ENCODE measurements at regions not wholly inside any gene's neighbourhood (a gene's known extent, or its start where the extent isn't known, plus 50 kb on each side); places are given as distances from the start of the nearest gene placed in this dataset.

DNA sequence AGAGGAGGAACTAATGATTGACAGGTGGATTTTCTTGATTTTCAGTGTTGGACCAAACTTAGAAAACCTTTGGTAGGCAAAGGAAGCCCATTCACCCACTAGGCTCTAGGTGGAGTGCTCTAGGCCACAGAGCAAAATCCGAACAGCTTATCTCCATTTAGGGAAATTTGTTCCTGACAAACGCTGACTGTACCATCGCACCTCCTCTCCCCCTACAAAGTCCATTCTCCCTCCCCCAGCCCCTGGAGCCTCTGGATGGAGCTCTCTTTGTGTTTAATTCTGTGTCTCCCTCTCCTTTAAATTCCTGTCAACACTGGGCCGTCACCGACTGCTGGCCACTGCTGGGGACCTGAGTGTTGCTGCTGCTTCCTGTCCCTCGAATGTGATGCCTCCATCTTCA is 350.1 kb upstream of the IRX2 start:
- DNase-seq (ENCODE audit: extremely low spot score), result no peak
- ChIA-PET POLR2A (no interaction called here), CTCF (no interaction called here)
- no peak for TF ChIP-seq BHLHE40 (IDR thresholded peaks at IDR 0.05; ENCODE audit: borderline replicate concordance)
- TF ChIP-seq L3MBTL2 (conservative IDR thresholded peaks at IDR 0.05), result no peak
- TF ChIP-seq SP1 (IDR thresholded peaks at IDR 0.05), result no peak
- TF ChIP-seq HDGF (IDR thresholded peaks at IDR 0.05; ENCODE audit: borderline replicate concordance), result no peak
- no peak for TF ChIP-seq FOXK2 (IDR thresholded peaks at IDR 0.05)
- no peak for TF ChIP-seq NFRKB (IDR thresholded peaks at IDR 0.05)
- TF ChIP-seq FOXM1 (IDR thresholded peaks at IDR 0.05; ENCODE audit: borderline replicate concordance), result no peak
- no peak for TF ChIP-seq SUZ12 (IDR thresholded peaks at IDR 0.05)
- no peak for TF ChIP-seq TARDBP (IDR thresholded peaks at IDR 0.05)
- TF ChIP-seq ZNF384 (IDR thresholded peaks at IDR 0.05), result no peak
- TF ChIP-seq FOXA1 (IDR thresholded peaks at IDR 0.05), result no peak
- no peak for TF ChIP-seq LEF1 (IDR thresholded peaks at IDR 0.05; ENCODE audit: borderline replicate concordance)
- TF ChIP-seq, protein P1, sequence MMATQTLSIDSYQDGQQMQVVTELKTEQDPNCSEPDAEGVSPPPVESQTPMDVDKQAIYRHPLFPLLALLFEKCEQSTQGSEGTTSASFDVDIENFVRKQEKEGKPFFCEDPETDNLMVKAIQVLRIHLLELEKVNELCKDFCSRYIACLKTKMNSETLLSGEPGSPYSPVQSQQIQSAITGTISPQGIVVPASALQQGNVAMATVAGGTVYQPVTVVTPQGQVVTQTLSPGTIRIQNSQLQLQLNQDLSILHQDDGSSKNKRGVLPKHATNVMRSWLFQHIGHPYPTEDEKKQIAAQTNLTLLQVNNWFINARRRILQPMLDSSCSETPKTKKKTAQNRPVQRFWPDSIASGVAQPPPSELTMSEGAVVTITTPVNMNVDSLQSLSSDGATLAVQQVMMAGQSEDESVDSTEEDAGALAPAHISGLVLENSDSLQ (IDR thresholded peaks at IDR 0.05), result no peak
- no peak for TF ChIP-seq ARNT (IDR thresholded peaks at IDR 0.05)

DNA sequence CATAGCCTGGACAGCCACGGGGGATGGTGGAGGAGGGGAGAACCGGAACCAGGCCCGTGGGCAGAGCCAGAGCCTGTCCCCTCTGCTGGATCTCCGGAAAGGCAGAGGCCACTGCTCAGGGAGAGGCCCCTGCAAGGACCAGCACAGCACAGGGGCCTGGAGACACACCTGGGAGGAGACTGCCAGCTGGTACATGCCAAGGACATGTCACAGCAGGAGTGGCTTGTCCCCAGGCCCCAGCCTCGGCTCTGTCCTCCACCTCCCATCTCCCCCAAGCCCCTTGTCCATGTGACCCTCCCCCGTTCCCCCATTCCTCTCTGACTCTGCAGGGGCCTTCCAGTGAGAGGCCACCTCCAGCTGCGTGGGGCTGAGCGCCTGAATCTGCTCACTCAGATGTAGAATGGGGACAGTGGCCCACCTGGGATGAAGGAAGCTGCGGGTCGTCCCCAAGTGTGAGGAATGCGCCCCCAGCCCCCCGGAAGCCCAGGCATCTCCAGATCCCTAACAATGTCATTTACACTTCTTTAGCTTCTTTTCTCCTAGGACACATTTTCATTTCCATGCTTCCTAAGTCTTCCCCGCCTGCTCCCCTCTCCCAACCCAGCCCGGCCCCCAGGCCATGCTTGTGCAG is 349.6 kb upstream of the IRX2 start:
- DNase-seq (ENCODE audit: extremely low spot score), result no peak
- TF ChIP-seq FOXM1 (IDR thresholded peaks at IDR 0.05; ENCODE audit: borderline replicate concordance) (no peak), FOXA1 (IDR thresholded peaks at IDR 0.05) (no peak), SUZ12 (IDR thresholded peaks at IDR 0.05) (no peak), ARNT (IDR thresholded peaks at IDR 0.05) (no peak), LEF1 (IDR thresholded peaks at IDR 0.05; ENCODE audit: borderline replicate concordance) (no peak), ELF4 (IDR thresholded peaks at IDR 0.05) (no peak), NFRKB (IDR thresholded peaks at IDR 0.05) (no peak), BHLHE40 (IDR thresholded peaks at IDR 0.05; ENCODE audit: borderline replicate concordance) (no peak), SP1 (IDR thresholded peaks at IDR 0.05) (no peak), CTBP1 (IDR thresholded peaks at IDR 0.05; ENCODE audit: borderline replicate concordance) (no peak), ZNF384 (IDR thresholded peaks at IDR 0.05) (no peak), L3MBTL2 (conservative IDR thresholded peaks at IDR 0.05) (no peak)
- ChIA-PET POLR2A (no interaction called here), CTCF (no interaction called here)

DNA sequence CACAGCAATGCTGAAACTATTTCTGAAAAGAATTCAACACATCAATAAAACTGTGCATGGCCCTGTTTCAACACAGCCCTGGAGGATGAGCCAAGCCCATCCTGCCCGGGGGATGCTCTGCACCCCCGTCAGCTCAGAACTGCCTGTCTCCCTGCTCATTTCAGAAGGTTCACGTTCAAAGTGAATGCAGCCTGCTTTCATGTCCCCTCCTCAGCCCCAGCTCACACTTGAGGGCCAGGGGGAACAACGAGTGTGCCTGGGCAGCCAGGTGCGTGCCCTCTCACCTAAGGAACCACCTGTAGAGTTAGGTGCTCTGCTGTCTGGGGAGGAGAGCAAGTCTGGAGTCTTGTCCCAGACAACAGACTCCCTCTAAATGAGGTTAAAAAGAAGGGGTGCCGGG is 348.5 kb upstream of the IRX2 start:
- no peak for TF ChIP-seq FOXA1 (IDR thresholded peaks at IDR 0.05)
- TF ChIP-seq L3MBTL2 (conservative IDR thresholded peaks at IDR 0.05), result no peak
- no peak for TF ChIP-seq ELF4 (IDR thresholded peaks at IDR 0.05)
- TF ChIP-seq LEF1 (IDR thresholded peaks at IDR 0.05; ENCODE audit: borderline replicate concordance), result no peak
- no peak for TF ChIP-seq ZNF384 (IDR thresholded peaks at IDR 0.05)
- TF ChIP-seq HDGF (IDR thresholded peaks at IDR 0.05; ENCODE audit: borderline replicate concordance), result no peak
- no peak for TF ChIP-seq ARNT (IDR thresholded peaks at IDR 0.05)
- TF ChIP-seq, protein P1 (IDR thresholded peaks at IDR 0.05), result no peak
- TF ChIP-seq CTBP1 (IDR thresholded peaks at IDR 0.05; ENCODE audit: borderline replicate concordance), result no peak
- TF ChIP-seq FOXK2 (IDR thresholded peaks at IDR 0.05), result no peak
- TF ChIP-seq NFRKB (IDR thresholded peaks at IDR 0.05), result no peak
- no peak for TF ChIP-seq SP1 (IDR thresholded peaks at IDR 0.05)
- ChIA-PET POLR2A (no interaction called here), CTCF (no interaction called here)
- no peak for DNase-seq (ENCODE audit: extremely low spot score)

GRCh38 chr5:3099526-3099925 is 348.0 kb upstream of the IRX2 start:
- DNase-seq (ENCODE audit: extremely low spot score), result no peak
- ChIA-PET POLR2A (no interaction called here), CTCF (no interaction called here)
- no peak for TF ChIP-seq HDGF (IDR thresholded peaks at IDR 0.05; ENCODE audit: borderline replicate concordance)
- TF ChIP-seq LEF1 (IDR thresholded peaks at IDR 0.05; ENCODE audit: borderline replicate concordance), result no peak
- no peak for TF ChIP-seq FOXA1 (IDR thresholded peaks at IDR 0.05)
- TF ChIP-seq, protein P1 (IDR thresholded peaks at IDR 0.05), result no peak
- TF ChIP-seq ZNF384 (IDR thresholded peaks at IDR 0.05), result no peak
- TF ChIP-seq ARNT (IDR thresholded peaks at IDR 0.05), result no peak
- no peak for TF ChIP-seq CTBP1 (IDR thresholded peaks at IDR 0.05; ENCODE audit: borderline replicate concordance)
- no peak for TF ChIP-seq TARDBP (IDR thresholded peaks at IDR 0.05)
- TF ChIP-seq FOXM1 (IDR thresholded peaks at IDR 0.05; ENCODE audit: borderline replicate concordance), result no peak
- no peak for TF ChIP-seq SP1 (IDR thresholded peaks at IDR 0.05)
- no peak for TF ChIP-seq NFRKB (IDR thresholded peaks at IDR 0.05)
- TF ChIP-seq BHLHE40 (IDR thresholded peaks at IDR 0.05; ENCODE audit: borderline replicate concordance), result no peak

GRCh38 chr5:3098821-3099220 is 347.3 kb upstream of the IRX2 start:
- no peak for DNase-seq (ENCODE audit: extremely low spot score)
- TF ChIP-seq HDGF (IDR thresholded peaks at IDR 0.05; ENCODE audit: borderline replicate concordance), result no peak
- TF ChIP-seq TARDBP (IDR thresholded peaks at IDR 0.05), result no peak
- TF ChIP-seq SUZ12 (IDR thresholded peaks at IDR 0.05), result no peak
- ChIA-PET CTCF (no interaction called here), POLR2A (no interaction called here)

DNA sequence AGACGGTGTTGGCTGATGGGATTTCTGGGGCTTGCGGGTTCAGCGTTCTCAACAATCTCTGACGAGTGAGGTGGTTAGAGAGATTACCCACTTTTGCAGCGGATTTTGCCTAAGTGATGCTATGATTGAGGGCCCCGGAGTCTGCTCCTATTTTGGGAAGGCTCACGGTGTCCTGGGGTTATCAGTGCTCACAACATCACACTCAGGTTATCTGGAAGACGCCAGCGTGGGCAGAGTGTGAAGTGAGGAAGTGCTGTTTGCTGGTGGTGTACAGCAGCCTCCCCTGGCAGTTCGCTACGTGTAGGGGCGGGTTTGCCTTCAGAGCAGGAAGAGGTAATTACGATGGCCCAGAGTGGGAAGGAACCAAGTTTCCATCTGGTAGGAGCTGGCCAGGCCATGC is 341.2 kb upstream of the IRX2 start:
- CTCF ChIA-PET, result no interaction called here
- POLR2A ChIA-PET, result no interaction called here
- no peak for TF ChIP-seq TARDBP (IDR thresholded peaks at IDR 0.05)
- no peak for DNase-seq (ENCODE audit: extremely low spot score)

DNA sequence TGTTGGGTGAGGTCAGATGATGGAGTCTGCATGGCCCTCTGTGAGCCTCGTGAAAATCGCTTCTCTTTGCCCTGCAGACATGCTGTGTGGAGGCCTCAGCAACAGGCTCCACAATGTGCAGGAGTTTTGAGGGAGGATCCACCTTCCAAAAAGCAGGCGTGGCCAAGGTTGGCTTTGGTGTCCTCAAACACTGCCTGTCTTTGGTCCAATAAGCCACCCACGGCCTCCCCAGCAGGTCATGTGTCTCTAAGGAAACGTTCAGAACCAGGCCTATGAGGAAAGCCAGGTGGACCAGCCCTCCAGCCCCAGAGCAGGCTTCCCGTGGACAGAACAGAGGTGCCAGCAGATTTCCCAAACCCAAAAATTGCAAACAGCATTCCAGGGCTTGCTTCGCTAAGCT is 340.7 kb upstream of the IRX2 start:
- ChIA-PET POLR2A (no interaction called here), CTCF (no interaction called here)
- DNase-seq (ENCODE audit: extremely low spot score), result no peak
- TF ChIP-seq FOXM1 (IDR thresholded peaks at IDR 0.05; ENCODE audit: borderline replicate concordance), result no peak
- no peak for TF ChIP-seq NFRKB (IDR thresholded peaks at IDR 0.05)
- no peak for TF ChIP-seq SP1 (IDR thresholded peaks at IDR 0.05)
- no peak for TF ChIP-seq ELF4 (IDR thresholded peaks at IDR 0.05)
- no peak for TF ChIP-seq LEF1 (IDR thresholded peaks at IDR 0.05; ENCODE audit: borderline replicate concordance)
- no peak for TF ChIP-seq L3MBTL2 (conservative IDR thresholded peaks at IDR 0.05)
- TF ChIP-seq, protein P1 (IDR thresholded peaks at IDR 0.05), result no peak
- no peak for TF ChIP-seq ZNF384 (IDR thresholded peaks at IDR 0.05)
- TF ChIP-seq ARNT (IDR thresholded peaks at IDR 0.05), result no peak
- TF ChIP-seq BHLHE40 (IDR thresholded peaks at IDR 0.05; ENCODE audit: borderline replicate concordance), result no peak
- TF ChIP-seq HDGF (IDR thresholded peaks at IDR 0.05; ENCODE audit: borderline replicate concordance), result no peak

Measured in HEK293T (cell line).